SK-N-SH (cell line): ENCODE measurements at regions not wholly inside any gene's neighbourhood (a gene's known extent, or its start where the extent isn't known, plus 50 kb on each side); places are given as distances from the start of the nearest gene placed in this dataset.

Experiments
- CTCF ChIA-PET: fragments of 300-600, 350-600 bp; formaldehyde crosslinking; extraction: SDS; loops from one replicate; lab custom pipeline; 2021; lab: Yijun Ruan, JAX
- POLR2A ChIA-PET: fragments of 350-600 bp; sonication (Branson Sonifier 250); formaldehyde crosslinking; extraction: SDS; loops from one replicate; lab custom pipeline; 2020; ENCODE audit warnings: antibody characterized with exemption, inconsistent platforms; lab: Yijun Ruan, JAX
- DNase-seq: peaks from one replicate; pipeline ENCODE4 v3.0.0; 2012
- H2AFZ ChIP-seq: fragments of 200-600 bp; sonication (generic); 2 replicates; pipeline ENCODE4 v1.8.1; 2016; ENCODE audit warnings: antibody characterized with exemption, mild to moderate bottlenecking, low read depth
- H3F3A ChIP-seq: fragments of 200-600 bp; sonication (generic); replicated peaks from 2 replicates; pipeline ENCODE3; 2016; ENCODE audit warnings: antibody characterized with exemption, mild to moderate bottlenecking; ENCODE audit not compliant: insufficient read depth
- H3K27ac ChIP-seq, 2 experiments: fragments of 200-500 bp in 1 of 2; fragments of 200-600 bp in 1 of 2; sonication (Bioruptor generic) in 1 of 2; sonication (generic), shearing (Covaris generic) in 1 of 2; 2 replicates each; pipeline versions ENCODE4 v1.5.1 to v1.6.1; 2014 to 2016; ENCODE audit warnings: low read depth in 2 of 2, inconsistent platforms in 1 of 2, low read length in 1 of 2, mild to moderate bottlenecking in 1 of 2, mixed read lengths in 1 of 2
- H3K27me3 ChIP-seq: fragments of 200-600 bp; sonication (generic), shearing (Covaris generic); 2 replicates; pipeline ENCODE4 v1.6.1; 2016; ENCODE audit warnings: mixed run types; ENCODE audit not compliant: insufficient read depth
- H3K36me3 ChIP-seq, 2 experiments: fragments of 200-500 bp in 1 of 2; fragments of 200-600 bp in 1 of 2; sonication (Bioruptor generic) in 1 of 2; sonication (generic) in 1 of 2; replicated peaks in 1 of 2; 2 replicates each; pipeline versions ENCODE3 to v1.5.1; 2014 to 2016; ENCODE audit warnings: low read length in 1 of 2, mild to moderate bottlenecking in 1 of 2; ENCODE audit not compliant: insufficient read depth in 2 of 2, control insufficient read depth in 1 of 2
- H3K4me1 ChIP-seq, 2 experiments: fragments of 200-500 bp in 1 of 2; fragments of 200-600 bp in 1 of 2; sonication (Bioruptor generic) in 1 of 2; sonication (generic), shearing (Covaris generic) in 1 of 2; 2 replicates each; pipeline versions ENCODE4 v1.5.1 to v1.6.1; 2014 to 2016; ENCODE audit warnings: low read depth in 1 of 2, low read length in 1 of 2, mixed run types in 1 of 2; ENCODE audit not compliant: insufficient read depth in 2 of 2, control insufficient read depth in 1 of 2
- H3K4me2 ChIP-seq: fragments of 200-600 bp; sonication (generic), shearing (Covaris generic); 2 replicates; pipeline ENCODE4 v1.6.1; 2017; ENCODE audit warnings: mixed run types
- H3K4me3 ChIP-seq, 2 experiments: fragments of 200-500 bp in 1 of 2; fragments of 200-600 bp in 1 of 2; sonication (Bioruptor generic) in 1 of 2; sonication (generic), shearing (Covaris generic) in 1 of 2; 2 replicates each; pipeline versions ENCODE4 v1.5.1 to v1.8.1; 2014 to 2016; ENCODE audit warnings: low read depth in 2 of 2, inconsistent platforms in 1 of 2, low read length in 1 of 2, mild to moderate bottlenecking in 1 of 2, mixed read lengths in 1 of 2, moderate library complexity in 1 of 2
- H3K79me2 ChIP-seq: fragments of 200-600 bp; sonication (generic); 2 replicates; pipeline ENCODE4 v1.8.1; 2017; ENCODE audit warnings: mild to moderate bottlenecking; ENCODE audit not compliant: insufficient read depth
- H3K9ac ChIP-seq: fragments of 200-600 bp; sonication (generic); 2 replicates; pipeline ENCODE4 v1.6.1; 2017; ENCODE audit warnings: mixed run types
- H3K9me2 ChIP-seq: fragments of 200-600 bp; sonication (generic); 2 replicates; pipeline ENCODE4 v1.6.1; 2017; ENCODE audit warnings: mixed run types
- H3K9me3 ChIP-seq: fragments of 200-600 bp; sonication (generic); 2 replicates; pipeline ENCODE4 v1.6.1; 2017; ENCODE audit warnings: mixed run types, mild to moderate bottlenecking, moderate library complexity
- H4K20me1 ChIP-seq: fragments of 200-600 bp; sonication (generic); 2 replicates; pipeline ENCODE4 v1.6.1; 2017; ENCODE audit warnings: mild to moderate bottlenecking, mixed run types; ENCODE audit not compliant: insufficient read depth
- CHD2 ChIP-seq: fragments of 150-350 bp; IDR thresholded peaks from 2 replicates; pipeline ENCODE4 v1.6.1; 2018; ENCODE audit warnings: low read length; ENCODE audit not compliant: partially characterized antibody
- EP300 ChIP-seq, 2 experiments: IDR thresholded peaks; 2 replicates each; pipeline versions ENCODE4 v1.4.0 to v1.6.1; 2012; ENCODE audit warnings: borderline replicate concordance in 1 of 2, low read depth in 1 of 2, low read length in 1 of 2
- IRF3 ChIP-seq: fragments of 150-350 bp; IDR thresholded peaks from 2 replicates; pipeline ENCODE4 v1.6.1; 2016; ENCODE audit warnings: mild to moderate bottlenecking, low read depth, low read length
- MEF2A ChIP-seq: IDR thresholded peaks from 2 replicates; pipeline ENCODE4 v1.4.0; 2012; ENCODE audit warnings: low read depth, borderline replicate concordance
- NFIC ChIP-seq: IDR thresholded peaks from 2 replicates; pipeline ENCODE4 v1.4.0; 2012; ENCODE audit warnings: borderline replicate concordance
- RFX5 ChIP-seq: IDR thresholded peaks from 2 replicates; pipeline ENCODE4 v1.6.1; 2012; ENCODE audit warnings: mild to moderate bottlenecking, improper control_type of control experiment, low read length
- SIN3A ChIP-seq: IDR thresholded peaks from 2 replicates; pipeline ENCODE4 v1.6.1; 2012; ENCODE audit warnings: low read depth, mild to moderate bottlenecking, low read length, moderate library complexity, borderline replicate concordance
- SMC3 ChIP-seq: IDR thresholded peaks from 2 replicates; pipeline ENCODE4 v1.6.1; 2012; ENCODE audit warnings: low read depth, low read length, improper control_type of control experiment
- TEAD4 ChIP-seq: IDR thresholded peaks from 2 replicates; pipeline ENCODE4 v1.4.0; 2012; ENCODE audit warnings: mild to moderate bottlenecking, borderline replicate concordance; ENCODE audit not compliant: insufficient read depth
- USF2 ChIP-seq: fragments of 150-350 bp; IDR thresholded peaks from 2 replicates; pipeline ENCODE4 v1.6.1; 2017; ENCODE audit warnings: antibody characterized with exemption, low read length, low read depth, borderline replicate concordance
- ZBTB33 ChIP-seq: IDR thresholded peaks from 2 replicates; pipeline ENCODE4 v1.4.0; 2012; ENCODE audit warnings: low read depth, borderline replicate concordance
- WGBS: methylation state at CpG from one replicate; pipeline ENCODE4 v1.1.6; 2017; ENCODE audit warnings: low lambda C conversion rate; 5-methylcytosine and 5-hydroxymethylcytosine counted together

DNA sequence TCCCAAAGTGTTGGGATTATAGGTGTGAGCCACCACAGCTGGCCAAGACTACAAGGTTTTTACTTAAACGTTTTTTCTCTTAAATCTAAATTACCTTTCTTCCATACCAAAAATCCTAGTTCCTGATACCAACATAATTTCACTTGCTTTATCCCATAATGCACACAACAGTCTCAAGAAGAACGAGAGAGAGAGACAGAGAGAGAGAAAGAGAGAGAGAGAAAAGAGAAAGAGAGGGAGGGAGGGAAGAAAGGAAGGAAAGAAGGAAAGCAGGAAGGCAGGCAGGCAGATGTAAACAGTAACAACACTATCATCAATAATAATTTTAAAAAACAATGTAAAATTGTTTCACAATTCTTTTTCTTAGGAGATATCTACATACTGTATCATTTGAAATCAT, 118.4 kb downstream of the BTG1 start:
- TF ChIP-seq TEAD4, result no peak
- TF ChIP-seq USF2, result no peak
- TF ChIP-seq MEF2A, result no peak
- TF ChIP-seq ZBTB33, result no peak
- TF ChIP-seq, all 33 proteins: peak for 0
- no peaks in the 10 kb centered on the region for H3F3A ChIP-seq
- ChIA-PET POLR2A (no interaction called here), CTCF (no interaction called here)
- no peaks in the 10 kb centered on the region for H3K27me3 ChIP-seq
- H3K4me3 ChIP-seq, result no peak overlapping the region
- no peaks in the 10 kb centered on the region for H3K36me3 ChIP-seq
- H3K9me2 ChIP-seq, result no peaks in the 10 kb centered on the region
- peaks cover 8 to 9% of the 10 kb centered on the region in 2 experiments for H3K4me1 ChIP-seq
- no peak overlapping the region for H3K27ac ChIP-seq
- H3K9me3 ChIP-seq, result no peaks in the 10 kb centered on the region
- no peak overlapping the region for H3K9ac ChIP-seq
- no peak for DNase-seq
- no peak overlapping the region for H3K4me2 ChIP-seq
- 0 out of 2 replicates have a peak overlapping the region, but pooled peaks have one; percentile 25 for H2AFZ ChIP-seq
- no peaks in the 10 kb centered on the region for H3K79me2 ChIP-seq
- H4K20me1 ChIP-seq, result no peaks in the 10 kb centered on the region
- WGBS, result 77% methylated on average over 2 of the region's 2 CpGs

- Histone ChIP-seq H3K4me1 (peaks cover 9 to 14% of the 10 kb centered on the region in 2 experiments), H3K4me2 (no peak overlapping the region), H3K9me3 (no peaks in the 10 kb centered on the region), H3K36me3 (no peaks in the 10 kb centered on the region), H3K27me3 (no peaks in the 10 kb centered on the region), H3F3A (no peaks in the 10 kb centered on the region), H3K79me2 (no peaks in the 10 kb centered on the region), H3K9me2 (no peaks in the 10 kb centered on the region), H3K27ac (no peak overlapping the region), H3K9ac (no peak overlapping the region), H3K4me3 (no peak overlapping the region), H4K20me1 (no peaks in the 10 kb centered on the region), H2AFZ (no peak overlapping the region)
- no peak for DNase-seq
- ChIA-PET POLR2A (no interaction called here), CTCF (interaction anchor here (0.6 kb wide), 1 partner anchor 33 kb away, joined by 3 read pairs; no protein-coding TSS in a partner anchor)
- 97% methylated on average over 4 of the region's 4 CpGs for WGBS
- TF ChIP-seq RFX5 (no peak), CHD2 (no peak), NFIC (no peak), SIN3A (no peak), IRF3 (no peak), SMC3 (no peak), EP300 (IDR thresholded peaks at IDR 0.05; ENCODE audit: borderline replicate concordance in 1 of 2, low read depth in 1 of 2, low read length in 1 of 2) (no peak)
Observed at GRCh38 chr12:92025462-92026207, 120.0 kb downstream of the BTG1 start.
